ENCODE measurements at regions not wholly inside any gene's neighbourhood (a gene's known extent, or its start where the extent isn't known, plus 50 kb on each side); places are given as distances from the start of the nearest gene placed in this dataset.

DNA sequence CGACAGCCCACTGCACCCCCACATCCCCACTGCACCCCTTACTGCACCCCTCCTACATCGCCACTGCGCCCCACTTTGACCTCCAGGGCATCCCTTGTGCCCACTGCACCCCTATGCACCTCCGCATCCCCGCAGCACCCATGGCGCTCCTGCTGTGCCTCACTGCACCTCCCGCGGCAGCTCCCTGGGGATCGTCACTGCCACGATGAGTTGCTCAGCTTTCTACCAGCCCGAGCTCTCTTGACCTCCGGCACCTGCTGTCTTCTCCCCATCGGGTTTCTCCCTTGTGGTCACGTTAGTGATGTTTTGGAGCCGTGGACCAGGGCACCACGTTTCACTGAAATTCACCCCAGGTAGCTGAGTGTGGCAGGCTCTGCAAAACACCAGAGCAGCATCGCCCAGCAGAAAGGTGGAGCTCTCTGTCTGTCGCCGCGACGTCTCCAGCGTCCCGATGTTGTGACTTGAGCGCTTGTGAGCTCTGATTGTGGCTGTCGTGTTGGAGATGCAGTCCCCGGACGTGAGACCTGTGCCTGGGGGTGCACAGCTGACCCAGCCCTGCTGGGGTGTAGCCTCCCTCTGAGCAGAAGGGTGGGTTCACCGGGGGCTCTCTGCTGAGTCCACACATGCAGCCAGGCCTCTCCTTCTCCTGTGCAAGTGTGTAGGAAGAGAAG, 147.7 kb downstream of the DNAJB6 start:
- Mint-ChIP-seq H3K27me3 (ENCODE audit: low read depth, poor library complexity) (peaks cover 9% of the 10 kb centered on the region), H3K27ac (no peak overlapping the region), H3K9me3 (no peaks in the 10 kb centered on the region), H3K4me1 (peaks cover 10% of the 10 kb centered on the region), H3K4me3 (no peak overlapping the region), H3K36me3 (ENCODE audit: low read depth) (no peaks in the 10 kb centered on the region)
- TF ChIP-seq CTCF (IDR thresholded peaks at IDR 0.05) = no peak
- no peak for DNase-seq

DNA sequence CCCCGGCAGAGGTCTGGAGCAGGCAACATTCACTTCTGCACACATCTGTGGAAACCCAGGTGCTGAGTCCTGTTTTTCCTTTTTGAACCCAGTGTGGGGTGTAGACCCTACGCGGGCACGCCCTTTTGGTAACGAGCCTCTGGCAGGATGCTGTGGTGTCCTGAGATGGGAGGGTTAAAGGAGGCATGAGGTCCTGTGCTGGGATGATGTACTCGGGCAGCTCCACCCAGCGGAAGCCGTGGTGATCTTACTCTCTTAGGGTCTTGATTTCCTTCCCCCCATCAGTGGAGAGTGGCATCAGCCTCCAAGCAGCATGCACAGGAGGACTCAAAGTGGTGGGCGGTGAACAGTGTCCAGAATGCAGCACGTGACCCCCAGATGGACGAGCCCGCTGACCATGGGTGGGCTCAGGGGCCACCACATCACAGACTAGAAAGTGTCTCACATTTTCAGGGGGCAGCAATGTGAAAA, 148.6 kb downstream of the DNAJB6 start:
- Mint-ChIP-seq H3K9me3 (peaks cover 3% of the 10 kb centered on the region), H3K27me3 (ENCODE audit: low read depth, poor library complexity) (peaks cover 9% of the 10 kb centered on the region), H3K4me3 (no peak overlapping the region), H3K36me3 (ENCODE audit: low read depth) (no peaks in the 10 kb centered on the region), H3K27ac (no peak overlapping the region), H3K4me1 (peaks cover 10% of the 10 kb centered on the region)
- DNase-seq = no peak
- TF ChIP-seq CTCF (IDR thresholded peaks at IDR 0.05) = no peak

GRCh38 chr7:157486007-157486755, 149.4 kb downstream of the DNAJB6 start:
- peaks cover 13% of the 10 kb centered on the region for H3K27me3 Mint-ChIP-seq (ENCODE audit: low read depth, poor library complexity)
- DNase-seq = no peak
- peaks cover 11% of the 10 kb centered on the region for H3K9me3 Mint-ChIP-seq
- H3K36me3 Mint-ChIP-seq (ENCODE audit: low read depth) = no peaks in the 10 kb centered on the region
- no peak for TF ChIP-seq CTCF (IDR thresholded peaks at IDR 0.05)
- peaks cover 10% of the 10 kb centered on the region for H3K4me1 Mint-ChIP-seq
- H3K4me3 Mint-ChIP-seq = no peak overlapping the region
- H3K27ac Mint-ChIP-seq = no peak overlapping the region

DNA sequence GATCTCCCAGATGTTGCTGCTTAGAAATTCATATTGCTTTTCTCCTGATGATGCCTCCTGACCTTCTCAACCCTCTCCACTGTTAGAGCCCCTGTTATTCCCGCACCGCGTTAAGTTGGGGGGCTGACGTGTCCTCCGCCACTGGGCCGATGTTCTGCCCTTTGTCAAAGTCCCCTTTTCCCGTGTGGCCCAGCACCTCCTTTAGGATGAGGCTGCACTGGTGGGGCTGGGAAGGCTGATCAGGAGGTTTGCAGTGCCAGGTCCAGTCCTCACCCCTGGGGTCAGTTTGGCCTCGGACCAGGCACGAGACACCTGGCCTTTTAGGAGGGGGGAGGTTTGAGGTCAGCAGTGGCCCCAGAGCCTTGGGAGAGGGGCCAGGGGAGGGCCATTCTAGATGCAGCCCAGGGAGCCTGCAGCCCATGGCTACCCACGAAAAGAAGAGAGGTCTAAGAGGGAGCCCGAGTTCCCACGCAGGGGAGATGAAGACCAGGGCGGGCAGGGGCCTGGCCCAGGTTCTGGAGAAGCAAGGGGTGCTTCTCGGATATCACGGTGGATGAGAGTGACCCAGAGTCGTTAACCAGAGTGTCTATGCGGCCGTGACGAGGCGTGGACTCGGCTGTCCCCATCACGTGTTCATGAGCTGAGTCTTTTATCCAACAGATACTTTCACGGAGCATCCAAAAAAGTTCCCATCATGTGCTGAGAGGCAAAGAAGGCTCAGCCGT, 150.4 kb downstream of the DNAJB6 start:
- Mint-ChIP-seq H3K4me3 (no peak overlapping the region), H3K36me3 (ENCODE audit: low read depth) (no peaks in the 10 kb centered on the region), H3K27me3 (ENCODE audit: low read depth, poor library complexity) (peaks cover 13% of the 10 kb centered on the region), H3K9me3 (peaks cover 19% of the 10 kb centered on the region), H3K27ac (peak overlapping the region; percentile 15), H3K4me1 (peaks cover 10% of the 10 kb centered on the region)
- DNase-seq = no peak
- no peak for TF ChIP-seq CTCF (IDR thresholded peaks at IDR 0.05)

- H3K4me1 Mint-ChIP-seq = peaks cover 10% of the 10 kb centered on the region
- peaks cover 20% of the 10 kb centered on the region for H3K9me3 Mint-ChIP-seq
- DNase-seq = no peak
- H3K27ac Mint-ChIP-seq = peak overlapping the region; percentile 12
- no peaks in the 10 kb centered on the region for H3K36me3 Mint-ChIP-seq (ENCODE audit: low read depth)
- H3K27me3 Mint-ChIP-seq (ENCODE audit: low read depth, poor library complexity) = peaks cover 20% of the 10 kb centered on the region
- no peak overlapping the region for H3K4me3 Mint-ChIP-seq
- TF ChIP-seq CTCF (IDR thresholded peaks at IDR 0.05) = no peak
Observed at GRCh38 chr7:157488281-157488680, 151.5 kb downstream of the DNAJB6 start.

Measured in nephron progenitor cell (in vitro differentiated cells).